GM21360 (cell line): ENCODE measurements at regions not wholly inside any gene's neighbourhood (a gene's known extent, or its start where the extent isn't known, plus 50 kb on each side); places are given as distances from the start of the nearest gene placed in this dataset.
"Not testable (repeated sequence)": the region's sequence is repeated elsewhere in the genome, so short reads cannot be mapped to it uniquely, and the experiment has no call there.

ENCODE experiments used
- ATAC-seq: cut with Tn5 transposase; IDR thresholded peaks from one replicate; pipeline ENCODE4 v1.9.1; 2021; ENCODE audit warnings: mild to moderate bottlenecking, moderate library complexity; ENCODE audit not compliant: unreplicated experiment

GRCh38 chr9:65566018-65566417 lies 109.7 kb upstream of the ZNG1E start:
- not testable (repeated sequence) for ATAC-seq

DNA sequence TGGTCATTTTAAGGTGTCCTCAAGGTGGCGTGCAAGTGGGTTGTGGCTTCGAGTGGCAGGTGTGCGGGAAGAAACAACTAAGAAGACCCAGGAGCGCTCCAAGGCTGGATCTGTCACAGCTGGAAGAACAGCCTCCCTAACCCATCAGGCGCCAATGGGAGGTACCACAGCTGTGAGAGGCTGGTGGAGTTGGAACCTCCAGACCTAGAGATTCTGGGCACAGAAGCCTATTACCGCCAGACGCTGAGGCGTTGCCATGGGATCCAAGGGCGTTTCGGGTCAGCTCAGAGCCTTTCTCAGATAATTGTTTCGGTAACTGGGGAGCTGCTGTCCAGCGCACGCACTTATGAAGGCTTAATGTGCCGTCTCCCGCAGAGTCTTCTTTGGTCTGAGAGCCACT lies 156.7 kb upstream of the ZNG1E start:
- not testable (repeated sequence) for ATAC-seq

DNA sequence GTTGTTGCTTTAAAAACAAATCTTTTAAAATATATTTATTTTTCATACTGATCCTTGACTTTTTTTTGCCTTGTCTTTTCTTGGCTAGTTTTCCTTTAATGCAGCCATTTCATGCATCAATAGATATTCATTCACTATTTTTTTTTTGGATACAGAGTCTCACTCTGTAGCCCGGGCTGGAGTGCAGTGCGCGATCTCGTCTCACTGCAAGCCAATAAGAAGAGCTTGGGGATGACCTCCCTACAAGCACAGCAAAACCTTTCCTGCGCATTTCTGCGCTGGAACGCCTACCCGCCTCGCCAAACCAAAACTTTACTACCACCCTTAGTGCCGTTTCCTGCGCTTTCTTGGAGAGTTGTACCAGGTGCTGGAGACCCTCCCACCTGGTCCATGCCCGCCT lies 161.3 kb upstream of the ZNG1E start:
- ATAC-seq = not testable (repeated sequence)

DNA sequence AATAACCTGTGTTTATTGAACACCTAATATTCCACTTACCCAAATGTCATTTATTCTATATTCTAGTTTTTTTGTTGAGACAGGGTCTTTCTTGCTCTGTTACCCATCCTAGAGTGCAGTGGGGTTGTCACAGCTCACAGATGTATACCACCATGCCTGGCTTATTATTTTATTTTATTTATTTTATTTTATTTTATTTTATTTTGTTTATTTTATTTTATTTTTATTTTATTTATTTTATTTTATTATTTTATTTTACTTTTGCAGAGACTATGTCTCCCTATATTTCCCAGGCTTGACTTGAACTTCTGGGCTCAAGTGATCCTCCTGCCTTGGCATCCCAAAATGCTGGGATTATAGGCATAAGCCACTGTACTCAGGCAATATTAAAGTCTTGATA lies 167.8 kb upstream of the ZNG1E start:
- ATAC-seq = not testable (repeated sequence)

GRCh38 chr9:65504686-65505085 lies 171.0 kb upstream of the ZNG1E start:
- not testable (repeated sequence) for ATAC-seq

DNA sequence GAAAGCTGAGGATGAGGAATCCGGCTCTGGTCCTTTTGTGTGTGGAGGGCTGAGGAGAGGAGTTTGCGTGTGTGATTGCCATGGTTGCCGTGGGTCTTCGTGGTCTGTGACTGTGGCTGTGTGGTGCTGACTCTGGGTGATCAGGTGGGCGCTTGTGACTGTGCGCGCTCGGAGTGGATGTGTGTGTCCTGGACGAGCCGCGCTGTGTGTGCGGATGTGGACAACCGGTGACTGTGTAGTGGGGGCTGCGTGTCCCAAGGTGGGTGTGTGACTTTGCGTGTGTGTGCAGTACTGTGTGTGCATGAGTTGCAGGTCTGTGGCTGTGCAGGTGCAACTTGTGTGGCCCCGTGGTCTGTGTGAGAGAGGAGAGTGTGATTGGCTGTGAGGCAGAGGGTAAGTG lies 172.0 kb upstream of the ZNG1E start:
- ATAC-seq = not testable (repeated sequence)

GRCh38 chr9:65482890-65483289 lies 192.8 kb upstream of the ZNG1E start:
- not testable (repeated sequence) for ATAC-seq

GRCh38 chr9:65481291-65481690 lies 194.4 kb upstream of the ZNG1E start:
- ATAC-seq = not testable (repeated sequence)

DNA sequence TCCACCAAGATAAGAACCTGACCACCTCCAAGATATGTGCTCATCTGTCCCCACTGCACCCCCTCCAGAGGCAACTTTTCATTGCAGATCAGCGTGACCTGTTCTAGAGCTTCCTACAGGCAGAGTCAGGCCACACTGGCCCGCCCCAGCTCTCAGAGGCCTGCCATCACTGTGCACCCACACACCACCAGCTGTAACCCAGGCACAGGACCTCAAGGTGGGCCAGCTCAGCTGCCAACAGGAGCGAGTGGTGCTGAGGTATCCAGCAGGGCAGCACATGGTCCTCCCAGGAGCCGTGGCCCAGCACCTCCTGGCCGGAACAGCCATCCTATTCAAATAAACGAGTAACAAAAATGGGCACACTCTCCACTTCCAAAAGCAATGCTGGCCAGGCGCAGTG lies 189.9 kb upstream of the FOXD4L5 start:
- ATAC-seq = not testable (repeated sequence)

- not testable (repeated sequence) for ATAC-seq
Measured at GRCh38 chr9:65473059-65473822, 188.2 kb upstream of the FOXD4L5 start.

- not testable (repeated sequence) for ATAC-seq
Measured at GRCh38 chr9:65471106-65471505, 186.1 kb upstream of the FOXD4L5 start.

GRCh38 chr9:65466911-65467734 lies 182.1 kb upstream of the FOXD4L5 start:
- not testable (repeated sequence) for ATAC-seq

GRCh38 chr9:65465246-65465895 lies 180.4 kb upstream of the FOXD4L5 start:
- not testable (repeated sequence) for ATAC-seq

- ATAC-seq = not testable (repeated sequence)
Measured at GRCh38 chr9:65462476-65462875, 177.5 kb upstream of the FOXD4L5 start.

DNA sequence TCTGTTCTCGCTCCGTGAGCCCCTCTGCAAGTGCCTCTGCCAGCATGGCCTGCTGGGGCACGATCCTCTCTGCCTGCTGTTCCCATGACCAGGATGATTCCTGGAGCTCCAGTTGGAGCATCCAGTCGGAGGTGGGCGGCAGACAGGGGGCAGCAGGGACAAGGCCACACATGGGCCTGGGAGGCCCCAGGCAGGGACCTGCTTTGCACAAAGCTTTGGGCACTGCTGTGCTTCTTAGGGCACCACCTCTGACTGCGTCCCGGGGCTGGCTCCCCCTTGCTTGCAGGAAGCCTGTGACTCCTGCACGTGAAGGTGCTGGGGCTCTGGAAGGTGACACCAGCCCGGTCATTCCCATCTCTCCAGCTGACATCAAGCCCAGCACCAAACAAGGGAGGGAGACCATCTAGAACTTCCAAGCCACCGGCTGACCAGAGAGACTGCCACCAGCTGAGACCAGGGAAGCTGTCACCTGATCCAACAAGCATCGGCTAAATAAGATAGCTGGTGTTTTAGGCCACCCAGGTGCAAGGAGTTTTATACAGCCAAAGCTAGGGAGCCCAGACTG lies 174.8 kb upstream of the FOXD4L5 start:
- no peak for ATAC-seq

DNA sequence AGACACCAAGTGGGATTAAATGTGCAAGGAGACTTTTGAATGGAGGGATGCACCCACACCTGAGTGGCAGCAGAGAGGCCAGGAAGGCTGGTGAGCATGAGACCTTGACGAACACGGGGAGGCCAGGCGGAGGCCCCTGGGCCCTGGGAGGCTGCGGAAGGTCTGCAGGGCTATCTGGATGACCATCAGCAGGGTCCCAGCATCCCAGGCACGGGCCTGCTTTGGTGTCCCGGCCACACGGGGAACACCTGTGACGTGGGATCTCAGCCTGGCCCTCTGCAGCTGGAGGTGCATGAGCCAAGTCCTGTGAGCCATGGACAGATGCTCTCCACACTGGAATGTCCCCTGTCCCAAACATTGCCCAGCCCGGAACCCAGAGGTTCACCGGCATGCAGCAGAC lies 174.0 kb upstream of the FOXD4L5 start:
- no peak for ATAC-seq

DNA sequence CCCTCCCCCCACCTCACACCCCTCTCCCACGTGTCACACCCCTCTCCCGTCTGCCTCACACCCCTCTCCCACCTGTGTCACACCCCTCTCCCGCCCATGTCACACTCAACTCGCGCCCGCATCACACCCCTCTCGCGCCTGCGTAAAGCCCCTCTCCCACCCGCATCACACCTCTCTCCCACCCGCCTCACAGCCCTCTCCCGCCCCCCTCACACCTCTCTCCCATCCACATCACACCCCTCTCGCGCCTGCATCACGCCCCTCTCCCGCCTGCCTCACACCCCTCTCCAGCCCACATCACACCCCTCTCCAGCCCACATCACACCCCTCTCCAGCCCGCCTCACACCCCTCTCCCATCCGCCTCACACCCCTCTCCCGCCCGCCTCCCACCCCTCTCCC lies 173.5 kb upstream of the FOXD4L5 start:
- ATAC-seq = no peak

- ATAC-seq = not testable (repeated sequence)
Measured at GRCh38 chr9:65456991-65457390, 172.0 kb upstream of the FOXD4L5 start.

DNA sequence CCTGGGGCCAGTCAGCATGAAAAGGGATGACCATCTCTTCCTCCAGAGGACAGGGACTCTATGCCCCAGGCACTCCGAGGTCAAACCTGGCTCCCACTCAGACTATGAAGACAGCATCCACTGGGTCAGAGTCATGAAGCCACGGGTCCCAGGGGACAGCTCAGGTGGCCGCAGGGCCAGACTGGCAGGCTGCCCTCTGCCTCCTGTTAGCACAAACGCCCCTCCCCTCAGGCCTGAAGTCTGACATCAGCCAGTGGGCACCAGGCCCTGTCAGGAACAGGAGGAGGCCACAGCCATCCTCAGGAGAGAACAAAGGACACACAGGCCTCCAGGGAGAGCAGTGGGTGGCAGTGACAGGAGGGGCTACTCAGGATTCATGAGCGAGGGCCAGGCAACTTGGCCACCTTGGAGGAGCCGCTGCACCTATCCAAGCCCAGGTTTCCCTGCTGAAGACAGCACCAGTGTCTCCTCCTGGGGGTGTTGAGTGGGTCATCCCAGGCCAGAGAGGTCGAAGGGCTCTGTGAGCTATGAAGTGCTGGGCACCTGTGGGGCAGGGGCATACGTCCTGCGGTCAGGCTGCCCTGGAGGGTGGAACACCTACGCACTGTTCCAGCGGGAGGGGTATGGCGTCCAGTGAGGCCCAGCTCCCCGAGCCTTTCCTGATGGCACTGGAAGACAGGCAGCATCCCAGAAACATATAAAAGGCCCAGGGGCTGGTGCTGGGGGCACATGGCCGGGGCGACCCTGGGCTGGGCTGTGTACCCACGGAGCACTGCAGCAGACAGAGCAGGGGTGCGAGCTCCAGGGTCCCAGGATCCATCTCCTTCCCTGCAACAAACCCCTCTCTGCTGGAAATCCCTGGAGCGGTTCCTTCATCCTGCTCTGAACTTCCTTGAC lies 171.0 kb upstream of the FOXD4L5 start:
- ATAC-seq = not testable (repeated sequence)

DNA sequence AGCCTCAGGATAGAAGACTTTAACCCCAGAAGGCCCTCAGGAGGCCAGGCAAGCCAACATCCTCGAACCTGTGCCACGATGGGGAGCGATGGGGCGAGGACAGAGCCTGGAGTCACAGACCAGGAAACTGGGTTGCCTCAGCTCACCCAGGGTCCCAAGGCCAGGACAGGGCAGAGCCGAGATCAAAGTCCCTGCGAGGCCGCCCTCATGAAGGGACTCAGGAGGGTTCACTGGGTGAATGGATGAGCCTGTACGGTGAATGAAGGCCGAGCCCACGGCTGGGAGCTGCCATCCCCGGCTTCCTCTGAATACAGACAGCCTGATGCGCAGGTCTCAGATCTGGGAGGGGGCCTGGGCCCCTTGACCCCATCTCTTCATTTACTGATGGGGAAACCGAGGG lies 170.1 kb upstream of the FOXD4L5 start:
- not testable (repeated sequence) for ATAC-seq
